BLaER1 treated with 17β-estradiol and CSF1 and Interleukin-3, amounts not matched to agents 10 nM and 100 nM (cell line): ENCODE measurements at regions not wholly inside any gene's neighbourhood (a gene's known extent, or its start where the extent isn't known, plus 50 kb on each side); places are given as distances from the start of the nearest gene placed in this dataset.
A peak's percentile ranks its signal among the peaks of the same experiment; 100 is the strongest.

Experiments used
- H3K27ac ChIP-seq, 11 experiments: shearing (Covaris generic); formaldehyde crosslinking; 2 replicates each; pipeline ENCODE4 v1.8.1; 2022
- H3K27me3 ChIP-seq, 11 experiments: shearing (Covaris generic); formaldehyde crosslinking; 2 replicates each; pipeline ENCODE4 v1.8.1; 2022
- H3K36me3 ChIP-seq, 11 experiments: shearing (Covaris generic); formaldehyde crosslinking; 2 replicates each; pipeline ENCODE4 v1.8.1; 2022
- H3K4me1 ChIP-seq, 10 experiments: shearing (Covaris generic); formaldehyde crosslinking; 2 replicates each; pipeline ENCODE4 v1.8.1; 2022
- H3K4me2 ChIP-seq, 11 experiments: shearing (Covaris generic); formaldehyde crosslinking; 2 replicates each; pipeline ENCODE4 v1.8.1; 2022
- H3K4me3 ChIP-seq, 10 experiments: shearing (Covaris generic); formaldehyde crosslinking; 2 replicates each; pipeline ENCODE4 v1.8.1; 2022
- H3K9ac ChIP-seq, 11 experiments: shearing (Covaris generic); formaldehyde crosslinking; 2 replicates each; pipeline ENCODE4 v1.8.1; 2022
- H3K9me3 ChIP-seq, 11 experiments: shearing (Covaris generic); formaldehyde crosslinking; replicated peaks in 1 of 11; 2 replicates each; pipeline ENCODE4 v1.8.1; 2022
- H4K20me1 ChIP-seq, 11 experiments: shearing (Covaris generic); formaldehyde crosslinking; 2 replicates each; pipeline ENCODE4 v1.8.1; 2022
- Cebpa-rat ChIP-seq, 11 experiments: shearing (Covaris generic); IDR thresholded peaks; 2 replicates each; pipeline ENCODE4 v1.8.1; 2022

DNA sequence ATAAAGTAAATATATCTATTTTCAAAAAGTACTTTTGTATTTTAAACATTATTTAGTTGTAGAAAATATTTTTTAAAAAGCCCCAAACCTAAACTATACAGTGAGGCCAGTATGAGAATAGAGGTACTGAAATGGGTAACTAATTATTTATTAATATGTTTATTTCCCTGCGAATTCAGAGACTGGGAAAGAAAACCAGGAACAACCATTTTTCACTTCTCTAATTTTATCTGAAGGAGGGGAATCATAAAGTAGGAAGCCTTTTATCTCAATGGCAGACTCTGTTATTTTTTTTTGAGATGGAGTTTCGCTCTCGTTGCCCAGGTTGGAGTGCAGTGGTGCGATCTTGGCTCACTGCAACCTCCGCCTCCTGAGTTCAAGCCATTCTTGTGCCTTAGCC is 63.6 kb upstream of the TRAK1 start:
- no peak for TF ChIP-seq Cebpa-rat (IDR thresholded peaks at IDR 0.05)
- peaks cover 22 to 87% (median 43%) of the 10 kb centered on the region in 11 experiments; a peak in 20 of 22 replicates for H4K20me1 ChIP-seq
- H3K4me1 ChIP-seq = peaks cover 58 to 85% (median 78%) of the 10 kb centered on the region in 10 experiments

DNA sequence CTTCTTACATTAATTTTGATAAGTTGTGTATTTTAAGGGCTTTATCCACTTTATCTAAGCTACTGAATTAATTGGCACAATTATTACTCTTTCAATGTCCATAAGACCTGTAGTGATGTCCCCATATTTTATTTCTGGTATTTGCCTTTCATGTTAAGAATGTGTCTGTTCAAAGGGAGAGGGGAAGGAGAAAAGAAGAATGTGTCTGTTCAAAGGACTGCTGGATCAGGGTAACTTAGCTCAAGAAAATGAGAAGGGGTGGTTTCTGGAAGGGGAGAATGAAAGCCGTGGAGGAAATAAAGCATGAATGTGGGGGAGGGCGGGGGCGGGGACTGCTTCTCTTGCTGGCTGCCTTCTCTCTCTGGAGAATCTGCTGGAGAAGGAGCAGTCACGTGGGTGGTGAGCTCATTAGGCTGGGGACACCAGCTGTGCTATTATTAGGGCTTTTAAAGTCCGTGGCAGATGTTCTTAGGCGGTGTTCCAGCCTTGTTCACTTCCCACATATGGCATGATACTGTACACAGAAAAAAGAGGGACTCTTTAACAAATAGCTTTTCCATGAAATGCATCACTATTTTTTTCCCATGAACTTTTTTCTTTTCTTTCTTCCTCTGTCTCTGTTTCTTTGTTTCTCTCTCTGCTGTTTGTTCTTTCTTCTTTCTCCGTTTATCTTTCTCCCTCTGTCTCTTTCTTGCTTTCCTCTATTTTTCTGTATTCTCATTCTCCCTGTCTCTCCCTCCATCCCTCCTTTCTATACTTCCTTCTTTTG is 63.7 kb upstream of the ULK4 start:
- TF ChIP-seq Cebpa-rat (IDR thresholded peaks at IDR 0.05) = no peak
- H3K4me1 ChIP-seq = peaks cover 70 to 88% (median 82%) of the 10 kb centered on the region in 10 experiments
- peak overlapping the region; percentile 78 to 97 (median 91) for H3K4me2 ChIP-seq
- H3K9me3 ChIP-seq = peaks cover 0 to 9% (median 0%) of the 10 kb centered on the region in 11 experiments; a peak in 3 of 22 replicates
- peak overlapping the region; percentile 35 to 59 (median 48); a peak in 18 of 20 replicates for H3K4me3 ChIP-seq
- H4K20me1 ChIP-seq = peaks cover 19 to 87% (median 33%) of the 10 kb centered on the region in 11 experiments; a peak in 16 of 22 replicates
- H3K9ac ChIP-seq = peak overlapping the region; percentile 64 to 84 (median 75)
- H3K27ac ChIP-seq = peak overlapping the region; percentile 74 to 93 (median 82)
- H3K27me3 ChIP-seq = no peaks in the 10 kb centered on the region
- peaks cover 0 to 12% (median 0%) of the 10 kb centered on the region in 11 experiments; a peak in 5 of 22 replicates for H3K36me3 ChIP-seq

More for the DNA sequence above, 63.6 kb upstream of the TRAK1 start:
- Histone ChIP-seq H3K27me3 (no peaks in the 10 kb centered on the region), H3K27ac (peak overlapping the region in 4 of 11 experiments; percentile 2 to 93 (median 4); a peak in 5 of 22 replicates), H3K9me3 (peaks cover 0 to 9% (median 0%) of the 10 kb centered on the region in 11 experiments; a peak in 3 of 22 replicates), H3K9ac (peak overlapping the region in 1 of 11 experiments; percentile 42; a peak in 1 of 22 replicates), H3K4me3 (no peak overlapping the region), H3K4me2 (peak overlapping the region in 10 of 11 experiments; percentile 23 to 97 (median 74); a peak in 18 of 22 replicates), H3K36me3 (peaks cover 0 to 12% (median 0%) of the 10 kb centered on the region in 11 experiments; a peak in 6 of 22 replicates)

GRCh38 chr3:42024591-42025351 is 62.9 kb upstream of the ULK4 start:
- Histone ChIP-seq H3K9me3 (peaks cover 0 to 9% (median 0%) of the 10 kb centered on the region in 11 experiments; a peak in 3 of 22 replicates), H4K20me1 (peaks cover 22 to 88% (median 38%) of the 10 kb centered on the region in 11 experiments; a peak in 16 of 22 replicates), H3K4me3 (peak overlapping the region; percentile 35 to 51 (median 45); a peak in 16 of 20 replicates), H3K36me3 (peaks cover 0 to 12% (median 0%) of the 10 kb centered on the region in 11 experiments; a peak in 5 of 22 replicates), H3K9ac (peak overlapping the region; percentile 64 to 84 (median 75)), H3K4me2 (peak overlapping the region; percentile 78 to 97 (median 91)), H3K27me3 (no peaks in the 10 kb centered on the region), H3K27ac (peak overlapping the region; percentile 74 to 93 (median 82)), H3K4me1 (peaks cover 74 to 94% (median 90%) of the 10 kb centered on the region in 10 experiments)
- no peak for TF ChIP-seq Cebpa-rat (IDR thresholded peaks at IDR 0.05)

GRCh38 chr3:42023380-42023779 is 61.5 kb upstream of the ULK4 start:
- peaks cover 85 to 96% (median 95%) of the 10 kb centered on the region in 10 experiments for H3K4me1 ChIP-seq
- H3K9me3 ChIP-seq = peaks cover 0 to 2% (median 0%) of the 10 kb centered on the region in 11 experiments; a peak in 1 of 22 replicates
- no peak for TF ChIP-seq Cebpa-rat (IDR thresholded peaks at IDR 0.05)
- H3K27ac ChIP-seq = peak overlapping the region in 10 of 11 experiments; percentile 64 to 93 (median 82); a peak in 18 of 22 replicates
- H3K4me2 ChIP-seq = peak overlapping the region; percentile 78 to 97 (median 91)
- H3K4me3 ChIP-seq = no peak overlapping the region
- H3K9ac ChIP-seq = peak overlapping the region in 1 of 11 experiments; percentile 83; a peak in 2 of 22 replicates
- peaks cover 0 to 5% (median 0%) of the 10 kb centered on the region in 11 experiments; a peak in 3 of 22 replicates for H3K36me3 ChIP-seq
- peaks cover 22 to 90% (median 47%) of the 10 kb centered on the region in 11 experiments; a peak in 19 of 22 replicates for H4K20me1 ChIP-seq
- H3K27me3 ChIP-seq = no peaks in the 10 kb centered on the region

GRCh38 chr3:42022355-42022754 is 60.5 kb upstream of the ULK4 start:
- Histone ChIP-seq H3K9ac (no peak overlapping the region), H3K27ac (peak overlapping the region in 3 of 11 experiments; percentile 5 to 82 (median 9); a peak in 2 of 22 replicates), H3K9me3 (no peaks in the 10 kb centered on the region), H3K4me1 (peaks cover 86 to 96% (median 93%) of the 10 kb centered on the region in 10 experiments), H4K20me1 (peaks cover 24 to 91% (median 51%) of the 10 kb centered on the region in 11 experiments; a peak in 19 of 22 replicates), H3K4me2 (peak overlapping the region; percentile 49 to 97 (median 90); a peak in 20 of 22 replicates), H3K4me3 (no peak overlapping the region), H3K36me3 (peaks cover 0 to 4% (median 0%) of the 10 kb centered on the region in 11 experiments; a peak in 1 of 22 replicates), H3K27me3 (no peaks in the 10 kb centered on the region)
- TF ChIP-seq Cebpa-rat (IDR thresholded peaks at IDR 0.05) = no peak

GRCh38 chr3:42020684-42021307 is 58.9 kb upstream of the ULK4 start:
- no peak for TF ChIP-seq Cebpa-rat (IDR thresholded peaks at IDR 0.05)
- Histone ChIP-seq H3K4me3 (no peak overlapping the region), H3K4me1 (peaks cover 86 to 96% (median 93%) of the 10 kb centered on the region in 10 experiments), H4K20me1 (peaks cover 33 to 97% (median 66%) of the 10 kb centered on the region in 11 experiments; a peak in 20 of 22 replicates), H3K4me2 (peak overlapping the region in 8 of 11 experiments; percentile 5 to 97 (median 88); a peak in 10 of 22 replicates), H3K9ac (no peak overlapping the region), H3K36me3 (peaks cover 0 to 5% (median 0%) of the 10 kb centered on the region in 11 experiments; a peak in 2 of 22 replicates), H3K27me3 (no peaks in the 10 kb centered on the region), H3K9me3 (no peaks in the 10 kb centered on the region), H3K27ac (peak overlapping the region in 1 of 11 experiments; percentile 31; a peak in 1 of 22 replicates)

- Histone ChIP-seq H3K36me3 (peaks cover 0 to 5% (median 0%) of the 10 kb centered on the region in 11 experiments; a peak in 2 of 22 replicates), H3K4me2 (peak overlapping the region in 5 of 11 experiments; percentile 1 to 97 (median 45); a peak in 5 of 22 replicates), H3K4me3 (no peak overlapping the region), H4K20me1 (peaks cover 40 to 97% (median 73%) of the 10 kb centered on the region in 11 experiments; a peak in 20 of 22 replicates), H3K9me3 (no peaks in the 10 kb centered on the region), H3K27me3 (no peaks in the 10 kb centered on the region), H3K9ac (no peak overlapping the region; a peak in 1 of 22 replicates), H3K4me1 (peaks cover 88 to 98% (median 95%) of the 10 kb centered on the region in 10 experiments), H3K27ac (no peak overlapping the region)
- TF ChIP-seq Cebpa-rat (IDR thresholded peaks at IDR 0.05) = no peak
Observed at GRCh38 chr3:42019953-42020260, 58.0 kb upstream of the ULK4 start.
